Right atrium auricular region (tissue), 2 donors: ENCODE measurements at regions not wholly inside any gene's neighbourhood (a gene's known extent, or its start where the extent isn't known, plus 50 kb on each side); places are given as distances from the start of the nearest gene placed in this dataset.

Experiments used
- DNase-seq: peaks from one replicate; pipeline ENCODE4 v3.0.0-alpha.2; 2019; ENCODE audit warnings: low spot score
- H3K27ac ChIP-seq, 2 donors: fragments of 200-600 bp; sonication (generic); 1 replicate in 1 of 2; 2 replicates in 1 of 2; pipeline ENCODE4 v1.5.1; 2016 to 2019
- H3K27me3 ChIP-seq, 2 donors: fragments of 200-600 bp; sonication (generic); one replicate each; pipeline versions ENCODE4 v1.5.1 to v1.6.0; 2017 to 2019
- H3K36me3 ChIP-seq: fragments of 200-600 bp; sonication (generic); one replicate; pipeline ENCODE4 v1.5.1; 2016
- H3K4me1 ChIP-seq, 2 donors: fragments of 200-600 bp; sonication (generic); one replicate each; pipeline versions ENCODE4 v1.5.1 to v1.6.0; 2017 to 2019
- H3K4me3 ChIP-seq, 2 donors: fragments of 200-600 bp; sonication (generic); 1 replicate in 1 of 2; 2 replicates in 1 of 2; pipeline ENCODE4 v1.5.1; 2017 to 2019; ENCODE audit warnings: mild to moderate bottlenecking in 1 of 2, moderate library complexity in 1 of 2
- H3K9me3 ChIP-seq, 2 donors: fragments of 200-600 bp; sonication (generic); one replicate each; pipeline ENCODE4 v1.5.1; 2019
- CTCF ChIP-seq, 2 donors: fragments of 200-600 bp; sonication (generic); IDR thresholded peaks; one replicate each; pipeline ENCODE4 v1.5.1; 2019; ENCODE audit warnings: antibody characterized with exemption in 2 of 2

GRCh38 chr1:181174861-181175260 lies 86.4 kb downstream of the IER5 start:
- peak; percentile 18 for DNase-seq
- Histone ChIP-seq H3K36me3 (no peaks in the 10 kb centered on the region), H3K4me3 (no peak overlapping the region), H3K9me3 (no peaks in the 10 kb centered on the region), H3K27ac (no peak overlapping the region), H3K27me3 (no peaks in the 10 kb centered on the region), H3K4me1 (peaks cover 0 to 15% of the 10 kb centered on the region in 2 donors)
- TF ChIP-seq CTCF (IDR thresholded peaks at IDR 0.05): no peak

- H3K36me3 ChIP-seq: no peaks in the 10 kb centered on the region
- DNase-seq: peak; percentile 46
- H3K27ac ChIP-seq: no peak overlapping the region
- H3K27me3 ChIP-seq: no peaks in the 10 kb centered on the region
- no peaks in the 10 kb centered on the region for H3K9me3 ChIP-seq
- TF ChIP-seq CTCF (IDR thresholded peaks at IDR 0.05): no peak
- H3K4me3 ChIP-seq: no peak overlapping the region
- H3K4me1 ChIP-seq: peaks cover 0 to 20% of the 10 kb centered on the region in 2 donors
Observed at GRCh38 chr1:181175356-181175910, 86.9 kb downstream of the IER5 start.

GRCh38 chr1:181175955-181176354 lies 87.5 kb downstream of the IER5 start:
- no peak for TF ChIP-seq CTCF (IDR thresholded peaks at IDR 0.05)
- no peaks in the 10 kb centered on the region for H3K36me3 ChIP-seq
- peak; percentile 18 for DNase-seq
- no peaks in the 10 kb centered on the region for H3K9me3 ChIP-seq
- no peaks in the 10 kb centered on the region for H3K27me3 ChIP-seq
- no peak overlapping the region for H3K4me3 ChIP-seq
- peaks cover 0 to 26% of the 10 kb centered on the region in 2 donors for H3K4me1 ChIP-seq
- no peak overlapping the region for H3K27ac ChIP-seq

- Histone ChIP-seq H3K27ac (no peak overlapping the region), H3K9me3 (no peaks in the 10 kb centered on the region), H3K4me3 (no peak overlapping the region), H3K36me3 (no peaks in the 10 kb centered on the region), H3K27me3 (no peaks in the 10 kb centered on the region), H3K4me1 (peaks cover 0 to 36% of the 10 kb centered on the region in 2 donors)
- no peak for TF ChIP-seq CTCF (IDR thresholded peaks at IDR 0.05)
- no peak for DNase-seq
Observed at GRCh38 chr1:181178241-181178879, 89.9 kb downstream of the IER5 start.

GRCh38 chr1:181179279-181179986 lies 90.9 kb downstream of the IER5 start:
- H3K9me3 ChIP-seq: no peaks in the 10 kb centered on the region

More at GRCh38 chr1:181179279-181179986, 90.9 kb downstream of the IER5 start:
- no peak for DNase-seq
- peaks cover 0 to 36% of the 10 kb centered on the region in 2 donors for H3K4me1 ChIP-seq
- H3K27ac ChIP-seq: peak overlapping the region; percentile 66 to 74
- no peaks in the 10 kb centered on the region for H3K36me3 ChIP-seq
- no peaks in the 10 kb centered on the region for H3K27me3 ChIP-seq
- H3K4me3 ChIP-seq: no peak overlapping the region
- TF ChIP-seq CTCF (IDR thresholded peaks at IDR 0.05): no peak
